GM12865 (cell line): ENCODE measurements at regions not wholly inside any gene's neighbourhood (a gene's known extent, or its start where the extent isn't known, plus 50 kb on each side); places are given as distances from the start of the nearest gene placed in this dataset.
"Not testable (repeated sequence)": the region's sequence is repeated elsewhere in the genome, so short reads cannot be mapped to it uniquely, and the experiment has no call there.

Experiments used
- DNase-seq: peaks from one replicate; pipeline ENCODE4 v3.0.0; 2010; ENCODE audit warnings: low read depth
- H3K4me3 ChIP-seq: 2 replicates; pipeline ENCODE4 v1.5.1; 2011; ENCODE audit warnings: mild to moderate bottlenecking, low read depth, low read length, control low read depth
- CTCF ChIP-seq: IDR thresholded peaks from 2 replicates; pipeline ENCODE4 v1.5.1; 2011; ENCODE audit warnings: low read length, control low read depth, low read depth, inconsistent platforms; ENCODE audit not compliant: insufficient read depth; ENCODE audit errors: missing control alignments

GRCh38 chr17:20735796-20736195 lies 156.3 kb downstream of the CDRT15L2 start:
- no peak for TF ChIP-seq CTCF
- no peak overlapping the region for H3K4me3 ChIP-seq
- DNase-seq, result no peak

GRCh38 chr17:20737636-20738035 lies 158.1 kb downstream of the CDRT15L2 start:
- not testable (repeated sequence) for H3K4me3 ChIP-seq
- peak; percentile 26 for DNase-seq

- DNase-seq, result no peak
- H3K4me3 ChIP-seq, result no peak overlapping the region
- no peak for TF ChIP-seq CTCF
Observed at GRCh38 chr17:20771104-20771503, 191.6 kb downstream of the CDRT15L2 start.

- H3K4me3 ChIP-seq, result no peak overlapping the region
- no peak for TF ChIP-seq CTCF
- DNase-seq, result no peak
Observed at GRCh38 chr17:20774472-20775135, 195.1 kb downstream of the CDRT15L2 start.

- no peak overlapping the region for H3K4me3 ChIP-seq
- no peak for TF ChIP-seq CTCF
- no peak for DNase-seq
Observed at GRCh38 chr17:20775331-20775730, 195.8 kb downstream of the CDRT15L2 start.

GRCh38 chr17:20779521-20779920 lies 200.0 kb downstream of the CDRT15L2 start:
- H3K4me3 ChIP-seq, result no peak overlapping the region
- no peak for TF ChIP-seq CTCF
- no peak for DNase-seq

GRCh38 chr17:20781260-20781659 lies 201.7 kb downstream of the CDRT15L2 start:
- no peak for TF ChIP-seq CTCF
- H3K4me3 ChIP-seq, result no peak overlapping the region
- DNase-seq, result no peak

- H3K4me3 ChIP-seq, DNase-seq: not testable (repeated sequence)
Observed at GRCh38 chr17:20781869-20782268, 202.3 kb downstream of the CDRT15L2 start.
